ENCODE measurements at regions not wholly inside any gene's neighbourhood (a gene's known extent, or its start where the extent isn't known, plus 50 kb on each side); places are given as distances from the start of the nearest gene placed in this dataset.

- DNase-seq = no peak
These were observed 53.6 kb upstream of the DYNC1I1 start for GRCh38 chr7:95718577-95719410.

- no peak for DNase-seq
These were observed 55.8 kb upstream of the DYNC1I1 start for GRCh38 chr7:95716357-95717122.

- DNase-seq = no peak
These were observed 57.1 kb upstream of the DYNC1I1 start for GRCh38 chr7:95715274-95715673.

GRCh38 chr7:95710711-95711110, 61.6 kb upstream of the DYNC1I1 start:
- DNase-seq = no peak

- no peak for DNase-seq
These were observed 71.4 kb upstream of the DYNC1I1 start for GRCh38 chr7:95700917-95701316.

GRCh38 chr7:95694334-95694733, 78.0 kb upstream of the DYNC1I1 start:
- no peak for DNase-seq

- no peak for DNase-seq
These were observed 78.6 kb upstream of the DYNC1I1 start for GRCh38 chr7:95693551-95694333.

- no peak for DNase-seq
These were observed 80.9 kb upstream of the DYNC1I1 start for GRCh38 chr7:95691464-95691863.

- peak in 1 of 2 donors; percentile 5 for DNase-seq
These were observed 81.9 kb upstream of the DYNC1I1 start for GRCh38 chr7:95690367-95690947.

GRCh38 chr7:95688931-95689495, 83.3 kb upstream of the DYNC1I1 start:
- no peak for DNase-seq

GRCh38 chr7:95687759-95688343, 84.5 kb upstream of the DYNC1I1 start:
- no peak for DNase-seq

- DNase-seq = peak; percentile 1 to 41
These were observed 86.2 kb upstream of the DYNC1I1 start for GRCh38 chr7:95686109-95686508.

GRCh38 chr7:95684505-95684904, 87.8 kb upstream of the DYNC1I1 start:
- DNase-seq = no peak

GRCh38 chr7:95684037-95684436, 87.7 kb upstream of the PDK4 start:
- DNase-seq = no peak

- DNase-seq = no peak
These were observed 86.6 kb upstream of the PDK4 start for GRCh38 chr7:95682913-95683312.

- DNase-seq = no peak
These were observed 80.4 kb upstream of the PDK4 start for GRCh38 chr7:95676691-95677090.

GRCh38 chr7:95675632-95676031, 79.3 kb upstream of the PDK4 start:
- DNase-seq = no peak

- no peak for DNase-seq
These were observed 78.7 kb upstream of the PDK4 start for GRCh38 chr7:95675016-95675415.

- DNase-seq = no peak
These were observed 77.8 kb upstream of the PDK4 start for GRCh38 chr7:95674101-95674500.

GRCh38 chr7:95672434-95672833, 76.1 kb upstream of the PDK4 start:
- DNase-seq = no peak

- DNase-seq = no peak
These were observed 73.2 kb upstream of the PDK4 start for GRCh38 chr7:95669513-95669912.

- no peak for DNase-seq
These were observed 72.2 kb upstream of the PDK4 start for GRCh38 chr7:95668504-95669018.
